CD4-positive, alpha-beta T cell (primary cell): ENCODE measurements at regions not wholly inside any gene's neighbourhood (a gene's known extent, or its start where the extent isn't known, plus 50 kb on each side); places are given as distances from the start of the nearest gene placed in this dataset.

Experiments
- ATAC-seq: fragments of 200-7000 bp; cut with Tn5 transposase; one replicate; pipeline ENCODE4 v1.10.0; 2022; ENCODE audit warnings: mild to moderate bottlenecking; ENCODE audit not compliant: poor library complexity
- CTCF ChIA-PET: fragments of 350-600 bp; sonication (Branson Sonifier 250); formaldehyde crosslinking; loops from one replicate; lab custom pipeline; 2021; ENCODE audit warnings: antibody characterized with exemption, inconsistent platforms; lab: Charles Lee
- POLR2A ChIA-PET: fragments of 350-600 bp; sonication (Branson Sonifier 250); formaldehyde crosslinking; loops from one replicate; lab custom pipeline; 2021; ENCODE audit warnings: antibody characterized with exemption, inconsistent platforms; lab: Charles Lee
- DNase-seq, 14 experiments: peaks; one replicate each; pipeline ENCODE4 v3.0.0-alpha.2; 2013 to 2020; ENCODE audit warnings: mixed read lengths in 2 of 14
- H3K27ac ChIP-seq, 2 donors: one replicate each; pipeline versions ENCODE4 v1.5.1 to v1.7.0; 2013; ENCODE audit warnings: low read length in 2 of 2, low read depth in 1 of 2, mild to moderate bottlenecking in 1 of 2
- H3K27me3 ChIP-seq, 2 experiments: 1 replicate in 1 of 2; 2 replicates in 1 of 2; pipeline versions ENCODE4 v1.6.1 to v1.7.0; 2013; ENCODE audit warnings: low read length in 2 of 2, control low read depth in 1 of 2, mild to moderate bottlenecking in 1 of 2, moderate library complexity in 1 of 2; ENCODE audit not compliant: insufficient read depth in 2 of 2, control insufficient read depth in 1 of 2
- H3K36me3 ChIP-seq: one replicate; pipeline ENCODE4 v1.6.1; 2013; ENCODE audit warnings: low read length, control low read depth; ENCODE audit not compliant: insufficient read depth
- H3K4me1 ChIP-seq: one replicate; pipeline ENCODE4 v1.6.1; 2013; ENCODE audit warnings: low read length, control low read depth; ENCODE audit not compliant: insufficient read depth
- H3K4me3 ChIP-seq: one replicate; pipeline ENCODE4 v1.5.1; 2013; ENCODE audit warnings: mild to moderate bottlenecking, low read length, moderate library complexity
- H3K9me3 ChIP-seq, 2 experiments: 1 replicate in 1 of 2; 2 replicates in 1 of 2; pipeline versions ENCODE4 v1.6.1 to v1.7.0; 2013; ENCODE audit warnings: low read length in 2 of 2, mild to moderate bottlenecking in 2 of 2, control low read depth in 1 of 2, moderate library complexity in 1 of 2; ENCODE audit not compliant: control insufficient read depth in 1 of 2, insufficient read depth in 1 of 2
- H3K27ac Mint-ChIP-seq: one replicate; pipeline ENCODE4 v1.8.0; 2020; ENCODE audit warnings: mixed read lengths
- H3K27me3 Mint-ChIP-seq: one replicate; pipeline ENCODE4 v1.8.0; 2021; ENCODE audit warnings: mixed read lengths
- H3K36me3 Mint-ChIP-seq: one replicate; pipeline ENCODE4 v1.8.0; 2021; ENCODE audit warnings: low read depth, mixed read lengths
- H3K4me1 Mint-ChIP-seq: one replicate; pipeline ENCODE4 v1.8.0; 2021; ENCODE audit warnings: low read depth, mixed read lengths
- H3K4me3 Mint-ChIP-seq: one replicate; pipeline ENCODE4 v1.8.0; 2020; ENCODE audit warnings: mild to moderate bottlenecking, mixed read lengths
- H3K9me3 Mint-ChIP-seq: one replicate; pipeline ENCODE4 v1.8.0; 2020; ENCODE audit warnings: mixed read lengths
- CTCF ChIP-seq: fragments of 200-600 bp; IDR thresholded peaks from one replicate; pipeline ENCODE4 v1.8.0; 2022; ENCODE audit warnings: antibody characterized with exemption, mild to moderate bottlenecking
- intact Hi-C, 2 experiments: fragments of 100-400 bp; cut with DNase I in 1 of 2; cut with micrococcal nuclease in 1 of 2; formaldehyde crosslinking; loops; one replicate each; pipeline versions ENCODE4 v1.15.1 to v1.9.0; 2023 to 2025; cut with DNase I, micrococcal nuclease

GRCh38 chr1:4416189-4416588 is 238.2 kb upstream of the AJAP1 start:
- ChIA-PET CTCF (no interaction called here), POLR2A (no interaction called here)
- Mint-ChIP-seq H3K27me3 (peaks cover 33% of the 10 kb centered on the region), H3K4me1 (no peaks in the 10 kb centered on the region), H3K4me3 (no peak overlapping the region), H3K36me3 (no peaks in the 10 kb centered on the region), H3K27ac (no peak overlapping the region), H3K9me3 (peaks cover 4% of the 10 kb centered on the region)
- no peak overlapping the region for H3K4me3 ChIP-seq
- no peak for ATAC-seq
- DNase-seq: no peak
- peaks cover 0 to 3% of the 10 kb centered on the region in 2 experiments for H3K9me3 ChIP-seq
- no peaks in the 10 kb centered on the region for H3K36me3 ChIP-seq
- no peak for TF ChIP-seq CTCF
- intact Hi-C loops: no loop called here
- peaks cover 0 to 2% of the 10 kb centered on the region in 2 experiments for H3K27me3 ChIP-seq
- no peaks in the 10 kb centered on the region for H3K4me1 ChIP-seq
- no peak overlapping the region for H3K27ac ChIP-seq

GRCh38 chr1:4418021-4418420 is 236.4 kb upstream of the AJAP1 start:
- H3K36me3 ChIP-seq: no peaks in the 10 kb centered on the region
- H3K9me3 ChIP-seq: peaks cover 0 to 8% of the 10 kb centered on the region in 2 experiments
- TF ChIP-seq CTCF: no peak
- POLR2A ChIA-PET: no interaction called here
- ATAC-seq: no peak
- no peaks in the 10 kb centered on the region for H3K4me1 Mint-ChIP-seq
- H3K27ac Mint-ChIP-seq: no peak overlapping the region
- no peaks in the 10 kb centered on the region for H3K36me3 Mint-ChIP-seq
- H3K27me3 ChIP-seq: peaks cover 0 to 6% of the 10 kb centered on the region in 2 experiments
- H3K4me3 Mint-ChIP-seq: no peak overlapping the region
- H3K27ac ChIP-seq: no peak overlapping the region
- peaks cover 4% of the 10 kb centered on the region for H3K9me3 Mint-ChIP-seq
- peaks cover 37% of the 10 kb centered on the region for H3K27me3 Mint-ChIP-seq
- H3K4me3 ChIP-seq: no peak overlapping the region
- intact Hi-C loops: no loop called here
- no peak for DNase-seq
- CTCF ChIA-PET: no interaction called here
- H3K4me1 ChIP-seq: no peaks in the 10 kb centered on the region

GRCh38 chr1:4421986-4422385 is 232.4 kb upstream of the AJAP1 start:
- no peak overlapping the region for H3K27ac ChIP-seq
- Mint-ChIP-seq H3K36me3 (no peaks in the 10 kb centered on the region), H3K4me1 (no peaks in the 10 kb centered on the region), H3K9me3 (no peaks in the 10 kb centered on the region), H3K27me3 (peaks cover 29% of the 10 kb centered on the region), H3K27ac (no peak overlapping the region), H3K4me3 (no peak overlapping the region)
- H3K4me3 ChIP-seq: no peak overlapping the region
- no peaks in the 10 kb centered on the region for H3K36me3 ChIP-seq
- peaks cover 0 to 7% of the 10 kb centered on the region in 2 experiments for H3K27me3 ChIP-seq
- CTCF ChIA-PET: no interaction called here
- no peak for DNase-seq
- no peaks in the 10 kb centered on the region for H3K4me1 ChIP-seq
- POLR2A ChIA-PET: no interaction called here
- no peak for TF ChIP-seq CTCF
- intact Hi-C loops: no loop called here
- ATAC-seq: no peak
- H3K9me3 ChIP-seq: peaks cover 0 to 37% of the 10 kb centered on the region in 2 experiments
